Amniotic stem cell (primary cell): ENCODE measurements at regions not wholly inside any gene's neighbourhood (a gene's known extent, or its start where the extent isn't known, plus 50 kb on each side); places are given as distances from the start of the nearest gene placed in this dataset.

Source experiments
- DNase-seq: peaks from one replicate; lab custom pipeline; 2025; lab: John Stamatoyannopoulos, UW

DNA sequence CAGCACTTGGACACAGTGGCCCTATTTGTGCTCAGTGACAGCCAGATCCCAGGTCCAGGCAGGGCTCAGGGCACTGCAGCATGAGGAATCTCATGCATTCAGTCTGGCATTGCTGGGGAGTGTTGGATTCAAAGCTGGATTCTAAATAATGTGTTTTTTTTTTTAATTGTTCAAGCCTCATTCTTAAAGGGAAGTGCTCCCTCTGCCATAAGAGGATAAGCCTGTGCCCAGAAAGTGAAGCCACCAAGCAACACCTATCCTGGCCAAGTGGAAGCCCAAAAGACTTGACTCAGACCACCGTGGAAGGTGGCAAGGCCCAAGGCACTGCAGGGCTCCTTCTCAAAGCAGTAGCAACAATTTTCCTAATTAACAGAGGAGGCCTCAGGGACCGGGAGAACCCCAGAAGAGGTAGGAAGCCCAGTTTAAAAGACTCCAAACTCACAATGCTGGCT lies 135.6 kb downstream of the ACTL7B start:
- no peak for DNase-seq

DNA sequence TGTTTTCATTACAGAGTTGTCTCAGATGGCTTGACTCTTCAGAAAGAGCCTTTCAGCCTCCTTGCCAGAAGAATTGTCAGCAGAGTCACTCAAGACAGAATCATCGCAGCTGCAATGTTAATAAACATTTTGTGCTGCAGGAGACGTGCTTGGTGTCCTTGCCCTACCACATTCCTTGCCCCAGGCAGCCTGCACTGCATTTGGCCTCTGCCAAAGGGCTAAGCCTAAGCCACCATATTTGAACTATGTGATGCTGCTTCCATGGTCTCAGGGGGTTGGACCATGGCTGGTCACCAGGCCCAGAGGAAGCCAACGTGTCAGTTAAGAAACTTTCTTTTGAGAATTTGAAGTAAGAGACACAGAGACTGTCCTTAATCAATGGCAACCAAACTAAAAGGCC lies 145.4 kb downstream of the ACTL7B start:
- no peak for DNase-seq

DNA sequence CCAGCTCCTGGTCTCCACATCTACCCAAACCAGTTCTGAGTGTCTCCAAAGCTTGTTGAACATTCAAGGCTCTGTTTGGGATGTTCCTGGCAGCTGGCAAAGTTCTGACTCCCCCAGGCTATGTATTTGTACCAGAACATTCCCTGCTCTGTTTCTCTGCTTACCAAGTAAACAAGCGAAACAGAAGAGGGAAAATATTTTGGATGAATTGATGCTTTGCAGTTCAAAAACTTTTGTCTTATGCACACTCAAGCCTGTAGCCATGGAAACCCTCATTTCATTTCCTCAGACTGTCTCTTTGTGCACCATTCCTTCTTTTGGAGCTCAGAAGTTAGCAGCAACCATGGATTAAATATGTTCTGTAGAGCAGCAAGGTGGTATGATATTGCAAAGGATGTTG lies 145.8 kb downstream of the ACTL7B start:
- DNase-seq, result no peak

- DNase-seq, result no peak
Measured at GRCh38 chr9:108709126-108709525, 146.7 kb downstream of the ACTL7B start.

DNA sequence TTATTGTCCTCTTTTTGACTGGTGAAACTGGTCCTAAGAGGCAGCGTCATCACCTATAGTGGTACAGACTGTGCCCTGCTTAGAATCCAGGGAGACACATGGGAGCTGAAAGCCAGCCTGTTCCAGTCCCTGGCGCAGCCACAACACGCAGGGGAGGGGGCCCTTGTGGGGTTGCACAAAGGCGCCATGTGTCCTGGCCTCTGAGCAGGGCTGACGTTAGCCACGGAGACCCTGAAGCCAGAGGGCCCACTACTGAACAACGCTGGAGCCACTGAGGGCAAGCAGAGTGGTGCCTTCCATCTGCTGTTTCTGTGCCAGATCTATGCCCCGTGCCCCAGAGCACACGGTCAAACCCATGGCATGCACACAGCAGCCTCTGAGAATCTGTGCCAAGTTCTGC lies 147.3 kb downstream of the ACTL7B start:
- DNase-seq, result no peak

- DNase-seq, result no peak
Measured at GRCh38 chr9:108707120-108707519, 148.7 kb downstream of the ACTL7B start.

DNA sequence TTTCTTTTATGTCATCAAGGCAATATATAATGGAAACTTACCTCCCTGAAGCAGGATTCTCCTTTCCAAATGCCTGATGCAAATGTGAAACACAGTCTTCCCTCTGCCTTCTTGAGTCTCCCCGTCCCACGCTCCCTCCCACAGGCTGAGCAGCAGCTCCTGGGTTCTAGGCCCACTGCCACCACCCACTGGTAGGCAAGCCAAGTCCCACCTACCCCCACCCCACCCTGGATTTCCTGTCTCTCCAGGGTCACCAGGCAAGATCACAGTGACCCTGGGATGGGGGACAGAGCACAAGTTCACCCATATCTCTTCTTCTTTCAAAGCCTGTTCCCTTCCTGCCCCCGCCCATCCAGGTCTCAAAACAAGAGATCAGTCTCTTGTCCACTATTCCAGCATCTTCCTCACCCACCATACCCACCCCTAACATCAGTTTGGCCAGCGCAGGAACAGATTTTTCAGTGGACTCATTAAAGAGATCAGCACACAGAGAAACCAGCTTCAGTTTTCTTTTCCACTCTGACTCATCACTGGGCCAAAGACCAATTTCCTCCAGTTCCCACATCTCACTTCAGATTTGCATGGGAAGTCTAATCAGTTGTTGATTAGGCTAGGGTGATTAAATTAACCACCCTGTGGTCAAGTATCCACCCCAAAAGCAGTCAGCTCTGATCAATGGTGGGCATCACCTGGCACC lies 151.5 kb downstream of the ACTL7B start:
- no peak for DNase-seq

GRCh38 chr9:108703429-108703828 lies 152.4 kb downstream of the ACTL7B start:
- no peak for DNase-seq

- DNase-seq, result no peak
Measured at GRCh38 chr9:108702681-108703080, 153.1 kb downstream of the ACTL7B start.

DNA sequence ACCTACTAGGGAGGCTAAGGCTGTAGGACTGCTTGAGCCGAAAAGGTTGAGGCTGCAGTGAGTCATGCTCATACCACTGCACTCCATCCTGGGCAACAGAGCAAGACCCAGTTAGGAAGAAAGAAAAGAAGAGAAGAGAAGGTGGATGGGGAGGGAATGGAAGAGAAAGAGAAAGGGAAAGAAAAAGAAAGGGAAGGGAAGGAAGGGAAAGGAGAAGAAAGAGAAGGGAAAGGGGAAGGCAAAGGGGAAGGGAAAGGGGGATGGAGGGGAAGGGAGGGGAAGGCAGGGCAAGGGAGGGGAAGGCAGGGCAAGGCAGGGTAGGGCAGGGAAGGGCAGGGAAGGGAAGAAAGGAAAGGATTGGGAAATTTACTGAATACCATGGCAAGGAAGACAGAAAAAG lies 157.0 kb downstream of the ACTL7B start:
- no peak for DNase-seq

DNA sequence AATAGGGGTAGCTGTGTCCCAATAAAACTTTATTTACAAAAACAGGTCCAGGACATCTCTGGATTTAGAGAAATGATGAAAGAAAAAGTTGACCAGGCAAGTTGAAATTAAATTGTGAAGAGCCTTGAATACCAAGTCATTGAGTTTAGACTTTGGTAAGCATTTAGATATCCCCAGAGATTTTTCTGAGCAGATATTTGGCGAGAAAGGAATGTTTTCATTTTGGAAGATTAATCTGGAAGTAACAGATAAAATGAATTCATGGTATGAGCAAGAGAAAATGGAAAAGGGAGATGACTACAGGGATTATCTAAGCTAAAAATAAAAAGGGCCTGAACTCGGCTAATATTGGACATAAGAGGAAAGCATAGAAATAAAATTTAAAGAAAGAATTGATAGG lies 157.6 kb downstream of the ACTL7B start:
- no peak for DNase-seq

- no peak for DNase-seq
Measured at GRCh38 chr9:108696156-108696555, 159.6 kb downstream of the ACTL7B start.

DNA sequence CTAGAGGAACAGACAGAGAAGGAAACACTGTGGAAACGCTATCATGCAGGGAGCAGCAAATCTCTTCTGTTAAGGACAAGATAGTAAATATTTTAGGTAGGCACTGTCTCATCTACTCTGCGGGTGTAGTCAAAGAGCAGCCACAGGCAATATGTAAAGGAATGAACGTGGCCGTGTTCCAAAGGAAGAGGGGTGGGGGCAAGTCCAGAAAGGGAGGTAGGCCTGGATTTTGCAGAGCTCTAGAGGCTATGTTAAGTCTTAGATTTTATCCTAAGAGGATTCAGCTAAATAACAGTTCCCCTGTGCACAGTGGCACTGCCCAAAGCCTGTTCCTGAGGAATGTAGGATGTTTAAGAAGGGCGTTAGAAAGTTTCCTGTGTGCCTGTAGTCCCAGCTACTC lies 161.6 kb downstream of the ACTL7B start:
- DNase-seq, result no peak

GRCh38 chr9:108691614-108692013 lies 164.2 kb downstream of the ACTL7B start:
- DNase-seq, result no peak

DNA sequence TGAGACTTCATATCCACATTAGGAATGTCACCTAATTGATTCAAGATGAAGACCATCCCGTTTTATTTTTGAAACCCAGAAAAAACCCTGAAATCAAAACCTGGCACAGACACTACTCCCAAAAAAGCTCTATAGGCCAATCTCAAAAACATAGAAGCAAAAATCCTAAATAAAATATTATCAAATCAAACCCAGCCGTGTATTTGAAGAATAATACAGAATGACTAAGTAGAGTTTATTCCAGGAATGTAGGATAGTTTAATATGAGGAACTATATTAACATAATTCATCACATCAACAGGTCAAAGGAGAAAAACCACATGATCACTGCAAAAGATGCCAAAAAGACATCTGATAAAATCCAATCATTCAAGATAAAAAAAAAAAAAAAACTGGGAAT lies 167.1 kb downstream of the ACTL7B start:
- DNase-seq, result no peak

GRCh38 chr9:108688051-108688450 lies 167.7 kb downstream of the ACTL7B start:
- DNase-seq, result no peak

DNA sequence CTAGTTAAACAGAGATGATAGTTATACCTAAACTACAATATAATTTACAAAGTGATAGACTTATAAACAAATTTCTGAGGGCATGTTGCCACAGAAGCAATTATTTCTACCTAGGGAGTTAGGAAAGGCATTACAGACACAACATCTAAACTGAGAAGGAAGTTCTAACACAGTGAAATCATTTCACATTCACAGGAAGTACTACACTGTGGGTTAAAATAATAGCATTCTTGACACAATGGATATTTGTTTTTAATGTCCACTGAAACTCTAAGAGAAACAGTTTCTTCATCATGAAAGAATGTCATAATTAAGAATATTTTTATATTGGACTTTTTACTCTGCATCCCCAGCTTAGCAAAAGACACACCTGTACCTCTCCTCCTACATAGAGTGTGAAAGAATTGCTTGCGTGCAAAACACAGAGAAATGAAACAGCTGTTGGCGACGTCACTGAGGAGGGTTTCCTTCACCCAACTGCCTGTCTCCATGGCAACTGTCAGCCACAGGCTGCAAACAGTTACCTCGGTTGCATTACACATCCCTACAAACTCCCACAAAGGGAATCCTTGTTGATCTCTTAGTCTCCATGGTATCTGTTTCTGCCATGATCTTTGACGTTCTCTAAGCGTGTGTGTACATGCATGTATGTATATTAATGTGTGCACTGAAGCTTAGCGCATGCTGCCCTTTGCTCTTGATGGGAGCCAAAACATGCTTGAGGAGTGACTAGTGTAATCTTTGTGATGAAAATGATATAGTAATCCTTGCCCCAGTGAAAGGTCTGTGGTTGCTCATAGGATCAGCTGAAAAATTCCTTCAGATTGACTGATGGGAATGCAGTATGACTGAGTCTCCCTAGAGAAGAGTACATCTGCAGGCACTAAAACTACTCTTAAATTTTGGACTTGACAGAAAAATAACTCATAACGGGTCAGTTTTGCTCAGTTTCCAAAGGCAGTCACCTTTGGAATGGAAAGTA lies 168.5 kb downstream of the ACTL7B start:
- no peak for DNase-seq

GRCh38 chr9:108684288-108685025 lies 171.3 kb downstream of the ACTL7B start:
- no peak for DNase-seq

GRCh38 chr9:108683245-108683644 lies 172.5 kb downstream of the ACTL7B start:
- no peak for DNase-seq

DNA sequence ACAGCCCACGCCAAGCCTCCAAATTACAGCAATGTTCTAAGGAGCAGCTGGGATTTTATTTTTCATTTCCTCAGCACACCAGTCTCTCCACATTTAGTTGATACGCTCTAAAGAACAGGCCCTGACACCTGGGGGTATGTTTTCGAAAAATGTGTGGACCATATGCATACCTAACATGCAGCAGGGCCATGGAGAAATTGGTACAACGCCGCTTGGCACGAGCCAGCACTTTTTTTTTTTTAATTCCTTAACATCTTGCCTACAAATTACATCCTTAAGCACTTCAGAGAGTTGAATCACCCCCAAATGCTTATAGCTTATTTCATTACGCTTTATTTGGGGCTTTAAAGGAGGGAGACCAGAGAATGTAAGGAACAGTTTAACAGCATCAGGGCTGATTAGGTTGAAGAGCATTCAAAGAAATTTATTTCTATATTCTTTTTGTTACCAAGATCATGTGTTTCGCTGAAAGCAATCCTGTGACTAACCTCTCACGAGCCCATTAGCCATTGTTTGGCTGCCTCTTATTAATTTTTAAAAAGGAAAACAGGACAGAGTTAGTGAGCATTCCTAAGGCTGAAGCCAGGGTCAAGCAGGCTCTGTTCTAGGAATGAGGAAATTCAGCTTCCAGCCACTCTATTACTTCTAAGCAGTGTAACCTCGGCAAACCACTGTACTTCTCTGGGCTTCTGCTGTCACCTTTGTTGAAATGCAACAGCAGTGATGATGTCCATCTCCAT lies 173.8 kb downstream of the ACTL7B start:
- DNase-seq, result no peak

DNA sequence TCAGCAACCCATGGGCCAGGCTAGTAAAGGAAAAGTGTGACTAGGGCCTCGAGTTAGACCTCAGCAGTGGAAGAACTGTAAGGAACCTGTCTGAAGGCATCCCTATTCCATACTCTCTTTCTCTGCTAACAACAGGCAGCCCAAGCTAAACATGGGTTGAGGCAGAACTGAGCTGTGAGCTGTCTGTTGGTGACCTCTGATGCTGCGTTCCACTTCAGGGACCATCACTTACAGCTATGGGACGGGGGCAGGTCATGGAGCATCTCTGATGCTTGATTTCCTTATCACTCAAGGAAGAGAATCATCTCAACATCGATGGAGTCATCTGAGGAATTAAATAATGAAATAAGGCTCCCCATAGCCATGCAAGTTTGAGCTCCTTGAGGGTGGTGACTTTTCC lies 174.8 kb downstream of the ACTL7B start:
- no peak for DNase-seq

DNA sequence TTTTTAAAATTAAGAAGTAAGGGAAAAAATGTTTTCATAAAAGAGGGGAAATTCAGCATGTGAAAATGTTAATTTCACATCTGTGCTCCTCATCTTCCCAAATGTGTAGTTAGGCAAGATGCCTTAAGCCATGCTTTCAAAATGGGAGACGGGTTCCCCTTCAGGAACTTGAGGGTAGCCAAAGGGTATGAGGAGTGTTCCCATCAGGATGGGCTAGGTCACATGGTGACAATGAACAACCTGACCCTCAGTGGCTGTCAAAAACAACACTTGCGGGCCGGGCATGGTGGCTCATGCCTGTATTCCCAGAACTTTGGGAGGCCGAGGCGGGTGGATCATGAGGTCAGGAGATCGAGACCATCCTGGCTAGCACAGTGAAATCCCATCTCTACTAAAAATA lies 178.0 kb downstream of the ACTL7B start:
- DNase-seq, result no peak
